GM13976 (cell line): ENCODE measurements at regions not wholly inside any gene's neighbourhood (a gene's known extent, or its start where the extent isn't known, plus 50 kb on each side); places are given as distances from the start of the nearest gene placed in this dataset.

ENCODE experiments used
- DNase-seq: peaks from one replicate; pipeline ENCODE4 v3.0.0; 2012; ENCODE audit warnings: low spot score
- in situ Hi-C: fragments of 300-500 bp; cut with MboI; formaldehyde crosslinking; loops from one replicate; pipeline ENCODE4 v1.12.0; 2022; ENCODE audit warnings: low sequenced_read_pairs, mixed read lengths, inconsistent platforms; ENCODE audit not compliant: unreplicated experiment
- TF ChIP-seq, protein P1 (sequence below): IDR thresholded peaks from 2 replicates; pipeline ENCODE4 v1.5.1; 2012; ENCODE audit warnings: borderline replicate concordance, mild to moderate bottlenecking; ENCODE audit not compliant: insufficient read depth; ENCODE audit errors: extremely low read depth, missing control alignments, control extremely low read depth

DNA sequence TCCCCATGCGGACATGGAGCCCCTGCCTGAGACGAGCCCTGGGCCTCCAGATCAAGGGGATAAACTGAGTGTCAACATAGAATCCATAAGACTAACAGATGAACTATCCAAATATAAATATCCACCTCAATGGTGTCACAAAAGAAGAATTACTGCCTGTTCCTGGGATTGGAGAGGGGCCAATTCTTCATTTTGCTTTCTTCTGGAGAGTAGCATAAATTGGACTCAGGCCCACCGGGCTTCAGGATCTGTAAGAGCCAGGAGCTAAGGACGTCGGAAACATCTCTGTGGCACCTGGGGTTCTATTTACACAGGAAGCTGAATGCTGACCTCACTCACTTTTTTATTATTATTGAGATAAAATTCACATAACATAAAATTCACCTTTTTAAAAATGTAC, 408.2 kb upstream of the CCDC196 start:
- in situ Hi-C loops = no loop called here
- DNase-seq = no peak
- TF ChIP-seq, protein P1, sequence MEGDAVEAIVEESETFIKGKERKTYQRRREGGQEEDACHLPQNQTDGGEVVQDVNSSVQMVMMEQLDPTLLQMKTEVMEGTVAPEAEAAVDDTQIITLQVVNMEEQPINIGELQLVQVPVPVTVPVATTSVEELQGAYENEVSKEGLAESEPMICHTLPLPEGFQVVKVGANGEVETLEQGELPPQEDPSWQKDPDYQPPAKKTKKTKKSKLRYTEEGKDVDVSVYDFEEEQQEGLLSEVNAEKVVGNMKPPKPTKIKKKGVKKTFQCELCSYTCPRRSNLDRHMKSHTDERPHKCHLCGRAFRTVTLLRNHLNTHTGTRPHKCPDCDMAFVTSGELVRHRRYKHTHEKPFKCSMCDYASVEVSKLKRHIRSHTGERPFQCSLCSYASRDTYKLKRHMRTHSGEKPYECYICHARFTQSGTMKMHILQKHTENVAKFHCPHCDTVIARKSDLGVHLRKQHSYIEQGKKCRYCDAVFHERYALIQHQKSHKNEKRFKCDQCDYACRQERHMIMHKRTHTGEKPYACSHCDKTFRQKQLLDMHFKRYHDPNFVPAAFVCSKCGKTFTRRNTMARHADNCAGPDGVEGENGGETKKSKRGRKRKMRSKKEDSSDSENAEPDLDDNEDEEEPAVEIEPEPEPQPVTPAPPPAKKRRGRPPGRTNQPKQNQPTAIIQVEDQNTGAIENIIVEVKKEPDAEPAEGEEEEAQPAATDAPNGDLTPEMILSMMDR = no peak

DNA sequence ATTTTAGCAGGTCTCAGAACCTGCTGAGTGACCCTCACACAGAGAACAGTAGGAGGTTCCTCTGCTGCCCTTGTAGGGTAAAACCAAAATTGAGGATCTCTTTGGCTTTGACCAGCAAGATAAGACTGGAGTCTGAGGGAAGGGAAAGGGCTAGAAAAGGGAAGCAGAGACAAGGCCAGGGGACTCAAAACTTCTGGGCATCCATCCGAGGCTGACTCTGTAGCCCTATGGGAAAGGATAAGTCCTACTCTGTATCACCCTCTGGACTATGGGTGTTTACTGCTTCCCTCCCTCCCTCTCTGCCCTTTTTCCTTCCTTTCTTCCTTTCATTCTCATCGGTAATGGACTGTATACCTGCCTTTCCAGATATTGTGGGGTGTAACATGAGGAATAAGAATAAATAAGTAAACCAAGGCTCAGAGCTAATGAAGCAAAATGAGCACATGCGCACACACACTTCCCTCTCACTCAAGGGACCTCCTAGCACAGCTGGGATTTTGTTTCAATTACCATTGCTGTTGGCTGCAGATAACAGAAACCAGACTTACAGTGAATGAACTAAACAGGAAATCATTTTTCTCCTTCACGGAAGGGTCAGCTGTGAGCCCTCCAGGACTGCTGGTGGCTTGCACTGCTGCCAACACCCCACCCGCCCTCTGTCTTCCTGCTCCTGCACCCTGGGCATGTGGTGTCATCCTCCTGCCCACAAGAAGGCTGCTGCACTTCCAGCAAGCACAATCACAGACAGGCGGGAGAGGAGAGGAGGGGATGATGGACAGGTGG, 404.4 kb upstream of the CCDC196 start:
- DNase-seq = no peak

DNA sequence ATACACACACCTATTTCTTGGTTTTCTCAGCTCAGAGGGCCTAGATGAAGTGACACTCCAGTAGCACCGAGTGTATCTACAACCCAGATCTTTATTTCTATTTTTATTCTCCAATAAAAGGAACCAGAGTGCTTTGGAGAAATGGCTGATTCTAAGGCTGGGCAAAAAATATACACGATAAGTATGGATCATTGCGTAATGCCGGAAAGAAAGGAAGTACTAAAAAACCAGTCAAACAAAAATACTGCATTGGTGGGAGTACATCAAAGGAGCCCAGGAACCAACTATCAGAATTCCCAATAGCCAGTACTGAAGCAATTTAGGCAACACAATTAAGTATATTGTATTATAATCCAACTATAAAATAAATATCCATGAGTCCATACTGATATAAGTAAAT, 400.9 kb upstream of the CCDC196 start:
- no peak for DNase-seq
- in situ Hi-C loops = no loop called here
- TF ChIP-seq, protein P1 = no peak

More for the DNA sequence above, 404.4 kb upstream of the CCDC196 start:
- in situ Hi-C loops = no loop called here
- TF ChIP-seq, protein P1 = no peak

DNA sequence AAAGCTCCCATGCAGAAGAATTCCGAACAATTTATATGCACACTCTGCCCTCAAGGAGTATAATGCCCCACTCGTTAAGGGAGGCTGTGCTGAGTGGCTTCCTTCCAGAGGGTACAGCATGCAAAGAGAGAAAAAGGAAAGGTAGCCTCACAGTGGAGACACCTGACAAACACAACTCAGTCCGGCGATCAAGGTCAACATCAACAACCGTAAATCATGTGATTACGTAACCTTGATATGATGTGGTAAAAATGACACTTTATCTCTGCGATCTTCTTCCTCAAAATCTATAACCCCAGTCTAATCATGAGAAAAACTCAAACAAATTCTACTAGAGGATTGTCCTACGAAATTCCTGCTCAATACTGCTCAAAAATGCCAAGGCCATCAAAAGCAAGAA, 400.5 kb upstream of the CCDC196 start:
- TF ChIP-seq, protein P1 = no peak
- no peak for DNase-seq
- in situ Hi-C loops = no loop called here

DNA sequence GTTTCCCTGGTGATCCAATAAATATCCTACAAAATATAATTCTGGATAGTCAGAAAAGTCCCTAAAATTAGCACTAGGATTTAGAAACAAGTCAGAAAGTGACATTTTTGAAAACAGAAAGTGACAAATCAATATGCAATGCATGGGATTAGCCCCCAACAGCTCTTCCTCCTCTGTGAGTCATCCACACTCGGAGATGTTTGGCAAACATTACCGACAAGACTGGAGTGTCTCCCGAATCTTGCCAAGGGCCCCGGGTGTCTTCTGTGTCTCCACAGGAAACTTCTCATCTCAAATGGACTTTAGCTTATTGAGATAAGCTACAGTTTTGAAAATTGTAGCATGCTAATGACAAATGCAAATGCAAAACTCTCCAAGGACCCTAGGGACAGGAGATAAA, 398.9 kb upstream of the CCDC196 start:
- TF ChIP-seq, protein P1 = no peak
- in situ Hi-C loops = no loop called here
- DNase-seq = no peak

DNA sequence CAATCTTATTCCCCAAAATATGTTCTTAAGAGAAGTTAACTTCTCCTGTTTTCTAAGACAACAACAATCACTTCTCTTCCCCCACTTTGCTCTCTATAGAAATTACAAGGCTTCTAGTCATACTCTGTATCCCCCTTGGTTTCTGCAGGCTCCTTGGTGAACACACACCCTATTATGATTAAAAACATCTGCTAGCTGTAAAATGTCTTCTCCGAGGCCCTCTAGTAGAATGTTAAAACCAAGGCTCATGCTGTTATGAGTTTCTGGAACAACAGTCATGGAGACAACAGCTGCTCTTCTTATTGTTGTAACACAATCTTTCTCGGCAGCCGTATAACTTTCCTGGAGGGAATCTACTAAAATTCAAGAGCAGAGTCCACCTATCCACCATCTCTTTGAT, 397.5 kb upstream of the CCDC196 start:
- TF ChIP-seq, protein P1 = no peak
- DNase-seq = no peak
- in situ Hi-C loops = no loop called here
